ENCODE measurements at regions not wholly inside any gene's neighbourhood (a gene's known extent, or its start where the extent isn't known, plus 50 kb on each side); places are given as distances from the start of the nearest gene placed in this dataset.
A peak's percentile ranks its signal among the peaks of the same experiment; 100 is the strongest.
"Not testable (repeated sequence)": the region's sequence is repeated elsewhere in the genome, so short reads cannot be mapped to it uniquely, and the experiment has no call there.

DNA sequence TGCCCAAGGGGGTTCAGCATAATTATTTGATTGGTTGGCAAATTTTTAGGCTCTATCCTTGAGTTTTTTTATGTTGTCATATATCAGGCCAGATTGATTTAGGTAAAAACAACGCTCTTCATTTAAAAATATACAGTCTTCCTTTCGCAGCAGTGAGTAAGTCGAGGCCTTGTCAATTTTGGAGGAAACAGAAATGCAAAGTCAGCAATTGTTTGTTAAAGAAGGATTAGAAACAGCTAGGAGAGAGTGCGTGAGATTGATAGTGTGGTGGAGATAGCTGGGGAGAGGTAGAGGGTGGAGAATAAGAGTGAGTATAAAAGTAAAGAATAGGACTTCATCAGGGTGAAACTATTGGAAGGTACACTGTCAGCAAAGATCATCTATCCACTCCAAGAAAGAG lies 830.8 kb downstream of the LUZP2 start:
- no peak for DNase-seq

DNA sequence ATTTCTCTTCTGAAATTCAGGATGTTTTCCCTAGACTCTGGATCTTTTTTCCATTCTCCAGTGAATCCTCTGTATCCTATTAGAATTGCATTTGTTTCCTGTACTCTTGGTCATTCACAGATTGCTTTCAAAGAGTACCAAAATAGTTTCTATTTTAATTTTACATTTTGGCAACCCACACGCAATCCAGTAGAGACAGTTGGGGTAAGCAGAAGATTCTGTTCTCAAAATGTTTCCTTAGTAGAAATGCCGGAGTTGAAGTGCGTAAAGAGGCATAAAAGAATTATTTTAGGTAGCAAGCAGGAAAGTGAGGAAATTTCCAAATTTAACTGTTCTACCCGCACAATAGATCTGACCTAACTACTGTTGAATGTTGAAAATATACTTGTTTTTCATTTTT lies 842.4 kb downstream of the LUZP2 start:
- DNase-seq: no peak

DNA sequence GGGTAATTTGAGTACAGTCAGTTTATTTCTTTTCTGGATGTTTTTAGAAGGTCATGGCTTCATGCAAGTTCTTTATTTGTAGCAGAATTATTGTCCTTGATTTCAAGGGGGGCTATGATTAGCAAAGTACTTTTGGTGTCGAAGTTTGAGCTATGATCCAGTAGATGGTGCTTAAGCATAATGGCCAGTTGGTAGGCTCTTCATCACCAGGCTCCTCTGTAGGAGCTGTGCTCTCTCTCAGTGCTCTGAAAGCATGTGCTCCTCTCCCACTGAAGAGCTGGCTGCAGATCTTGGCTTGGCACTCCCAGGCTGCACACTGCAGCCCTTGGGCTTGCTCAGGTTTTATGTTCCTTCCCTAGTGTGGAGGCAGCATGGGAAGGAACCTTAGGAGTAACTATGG lies 852.7 kb downstream of the LUZP2 start:
- DNase-seq: no peak

DNA sequence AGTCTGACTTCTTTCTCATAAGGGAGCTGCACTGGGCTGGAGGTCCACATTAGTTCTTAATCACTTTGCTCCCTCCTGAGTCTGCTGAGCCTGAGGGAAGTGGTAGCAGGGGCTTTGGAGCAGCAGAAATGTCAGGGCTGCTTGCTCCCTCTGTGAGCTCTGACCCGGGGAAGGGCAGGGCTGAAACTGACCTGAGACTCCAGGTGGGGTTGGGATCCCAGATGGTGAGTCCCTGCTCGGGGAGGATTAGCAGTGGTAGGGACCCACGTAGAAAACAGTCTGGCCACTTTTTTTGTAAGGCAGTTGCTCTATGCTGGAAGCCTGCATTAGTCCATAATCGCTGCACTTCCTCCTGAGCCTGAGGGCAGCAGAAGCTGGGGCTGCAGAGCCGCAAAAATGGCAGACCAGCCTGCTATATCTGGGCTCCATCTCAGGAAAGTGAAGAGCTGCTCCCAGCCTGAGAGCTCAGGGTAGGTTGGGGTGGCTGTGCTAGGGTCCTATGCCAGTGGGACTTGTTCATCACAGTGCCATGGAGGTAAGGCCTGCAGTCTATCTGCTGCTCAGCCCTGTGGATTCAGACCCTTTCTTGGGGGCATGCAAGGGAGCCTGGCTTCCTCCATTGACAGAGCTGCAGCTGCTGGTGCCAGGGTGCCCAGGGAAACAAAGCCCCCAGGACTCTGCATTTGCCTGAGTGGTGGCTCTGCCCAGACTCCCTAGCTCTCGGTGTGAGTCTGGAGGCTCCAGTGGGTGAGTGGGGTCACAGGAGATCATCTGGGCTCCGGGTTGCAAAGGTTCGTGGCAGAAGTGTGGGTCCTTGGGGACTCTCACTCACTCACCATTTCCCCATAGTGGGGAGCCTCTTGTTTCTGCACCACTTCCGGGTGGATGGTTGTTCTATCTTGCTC lies 854.3 kb downstream of the LUZP2 start:
- no peak for DNase-seq

DNA sequence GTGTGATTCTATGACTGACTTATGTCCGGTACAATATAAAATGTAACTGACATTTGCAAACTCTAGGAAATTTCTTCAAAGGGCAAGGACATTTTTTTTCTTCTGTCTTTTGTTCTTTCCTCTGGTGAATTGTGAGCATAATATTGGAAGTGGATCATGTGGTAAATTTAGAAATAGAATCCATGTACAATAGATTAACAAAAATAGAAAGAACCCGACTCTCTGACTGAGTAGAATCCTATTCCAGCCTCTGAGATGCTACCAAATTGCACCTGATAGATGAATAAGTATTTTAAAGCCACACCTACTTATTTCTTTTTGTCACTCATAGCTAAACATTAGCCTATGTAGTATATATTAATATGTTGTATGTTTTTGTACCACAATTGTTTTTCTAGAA lies 860.3 kb downstream of the LUZP2 start:
- DNase-seq: no peak

DNA sequence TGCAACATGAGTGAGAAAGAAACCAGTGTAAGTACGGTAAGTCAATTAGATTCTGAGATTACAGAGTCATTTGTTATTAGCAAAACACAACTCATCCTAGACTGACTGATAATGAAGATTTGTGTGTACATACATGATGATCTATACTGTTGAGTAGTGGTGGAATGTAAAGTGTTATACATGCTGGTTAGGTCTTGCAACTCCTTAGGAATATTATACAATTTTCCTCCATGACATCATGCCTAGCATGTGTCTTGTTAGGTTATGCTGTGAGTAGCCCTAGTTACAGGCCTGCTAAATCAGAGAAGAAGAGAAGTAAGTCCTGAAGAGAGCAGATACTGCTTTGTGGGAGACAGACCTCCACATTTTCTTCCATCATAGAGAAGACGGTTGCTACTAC lies 880.6 kb downstream of the LUZP2 start:
- DNase-seq: peak; percentile 2

DNA sequence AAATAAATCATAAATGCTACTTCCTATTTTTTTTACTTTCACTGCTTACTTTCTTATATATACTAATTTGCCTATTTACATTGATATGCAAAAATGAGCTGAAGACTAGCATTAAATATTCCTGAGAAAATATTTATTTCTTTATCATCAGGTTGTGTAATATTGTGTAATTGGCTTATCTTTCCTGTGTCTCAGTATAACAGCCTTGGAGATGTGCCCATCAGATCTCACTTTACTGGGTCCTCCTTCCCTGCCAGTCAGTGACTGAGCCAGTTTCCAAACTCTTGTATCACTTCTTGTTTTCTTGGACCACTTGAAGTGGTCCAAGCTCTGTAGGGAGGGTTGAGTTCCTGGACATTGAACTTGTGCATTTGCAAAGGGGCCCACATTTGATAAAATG lies 900.0 kb downstream of the LUZP2 start:
- DNase-seq: no peak

DNA sequence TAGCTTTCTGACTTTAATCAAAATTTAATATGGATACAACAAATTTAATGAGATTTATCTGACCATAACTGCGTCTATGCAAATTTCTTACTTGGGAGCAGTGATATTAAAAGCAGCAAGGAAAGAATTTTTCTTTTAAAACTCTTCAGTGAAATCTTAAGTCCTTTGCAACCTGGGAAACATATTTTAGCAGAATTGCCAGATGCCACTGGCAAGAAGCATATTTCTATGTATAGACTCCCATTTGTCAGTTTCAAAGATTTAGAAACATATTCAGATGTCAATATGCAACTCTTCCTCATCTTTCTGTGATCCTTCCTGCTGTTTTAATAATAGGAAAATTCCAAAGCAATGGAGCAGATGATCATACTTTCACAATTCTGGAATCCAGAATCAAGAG lies 911.3 kb downstream of the LUZP2 start:
- DNase-seq: no peak

DNA sequence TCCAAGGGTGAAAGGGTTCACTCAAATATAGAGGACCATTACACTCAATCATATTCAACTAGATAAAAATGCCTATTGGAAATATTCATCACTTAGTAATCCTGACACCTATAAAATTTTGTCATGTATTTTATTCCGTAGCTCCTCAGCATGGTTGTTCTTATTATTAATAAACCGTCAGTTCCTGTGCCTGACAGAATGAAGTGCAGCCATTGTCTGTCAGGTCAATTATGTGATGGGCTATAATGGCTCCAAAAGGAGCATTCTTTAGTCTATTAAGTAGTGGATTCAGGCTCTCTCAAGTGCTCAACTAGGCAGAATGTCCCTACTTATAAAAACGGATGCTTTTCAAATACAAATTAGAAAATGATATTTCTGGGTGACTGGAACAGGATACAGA lies 916.1 kb upstream of the ANO3 start:
- no peak for DNase-seq

DNA sequence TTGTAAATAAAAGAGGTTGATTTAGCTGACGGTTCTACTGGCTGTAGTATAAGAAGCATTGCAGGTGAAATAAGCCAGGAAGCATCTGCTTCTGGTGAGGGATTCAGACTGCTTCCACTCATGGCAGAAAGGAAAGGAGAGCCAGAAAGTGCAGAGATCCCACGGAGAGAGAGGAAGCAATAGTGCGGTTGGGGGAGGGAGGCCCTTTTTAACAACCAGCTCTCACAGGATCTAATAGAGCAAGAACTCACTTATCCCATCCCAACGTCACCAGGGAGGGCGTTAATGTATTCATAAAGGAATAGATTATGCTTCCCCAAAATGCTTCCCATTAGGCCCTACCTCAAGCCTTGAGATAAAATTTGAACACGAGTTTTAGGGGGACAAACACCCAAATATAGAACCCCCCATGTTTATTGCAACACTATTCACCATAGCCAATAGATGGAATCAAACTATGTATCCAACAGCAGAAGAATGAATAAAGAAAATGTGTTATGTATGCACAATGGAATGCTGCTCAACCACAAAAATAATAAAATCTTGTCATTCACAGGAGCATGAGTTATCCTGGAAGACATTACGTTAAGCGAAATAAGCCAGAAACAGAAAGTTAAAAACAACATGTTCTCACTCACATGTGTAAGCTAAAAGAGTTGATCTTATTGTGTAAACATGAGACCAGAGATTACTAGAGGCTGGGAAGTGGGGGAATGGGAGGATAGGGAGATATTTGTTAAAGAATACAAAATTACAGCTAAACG lies 908.3 kb upstream of the ANO3 start:
- peak; percentile 82 for DNase-seq

DNA sequence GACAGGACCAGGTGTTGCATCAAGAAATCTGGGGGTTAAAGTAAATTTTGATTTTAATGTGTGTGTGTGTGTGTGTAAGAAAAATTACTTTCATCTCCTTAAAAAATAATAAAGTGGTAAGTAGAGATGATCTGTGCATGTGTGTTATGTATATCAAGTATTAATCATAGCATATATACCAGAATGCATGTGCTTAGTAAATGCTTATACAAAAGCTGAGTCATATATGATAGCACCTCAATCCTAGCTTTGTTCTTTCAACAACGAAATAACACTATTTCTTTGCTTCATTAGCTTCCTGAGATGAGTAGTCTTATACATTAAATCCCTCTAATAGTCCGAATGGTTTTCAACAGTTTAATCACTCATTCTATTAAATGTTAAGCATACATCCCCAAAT lies 899.6 kb upstream of the ANO3 start:
- no peak for DNase-seq

DNA sequence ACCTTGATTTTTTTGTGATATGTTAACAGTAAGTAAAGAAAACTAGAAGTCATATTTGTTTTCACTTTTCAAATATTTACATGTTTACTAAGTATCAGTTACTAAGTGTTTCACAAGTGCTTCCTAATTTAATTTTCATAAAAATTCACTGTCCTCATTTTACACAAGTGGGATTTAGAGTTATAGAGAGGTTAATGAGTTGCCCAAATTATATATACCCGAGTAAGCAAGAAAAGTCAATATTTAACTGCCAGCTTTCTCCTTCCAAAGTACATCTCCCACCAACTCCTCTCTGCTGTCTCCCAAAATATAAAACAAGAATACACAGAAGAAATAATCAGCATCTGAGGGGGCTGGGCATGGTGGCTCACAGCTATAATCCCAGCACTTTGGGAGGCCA lies 896.7 kb upstream of the ANO3 start:
- no peak for DNase-seq

DNA sequence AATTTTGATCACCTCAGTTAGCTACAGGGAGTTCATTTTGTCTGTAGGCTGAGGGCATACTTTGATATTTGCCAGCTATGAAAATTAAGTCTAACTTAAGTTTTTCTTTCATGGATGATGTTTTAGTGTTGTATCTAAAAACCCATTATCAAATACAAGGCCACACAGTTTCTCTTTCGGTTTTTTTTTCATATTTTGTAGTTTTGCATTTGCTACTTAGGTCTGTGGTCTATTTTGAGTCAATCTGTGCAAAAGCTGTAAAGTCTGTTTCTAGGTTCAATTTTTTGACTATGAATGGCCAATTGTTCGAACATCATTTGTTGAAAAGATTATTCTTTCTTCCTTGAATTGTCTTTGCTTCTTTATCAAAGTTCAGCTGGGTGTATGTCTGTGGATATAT lies 895.6 kb upstream of the ANO3 start:
- DNase-seq: no peak

DNA sequence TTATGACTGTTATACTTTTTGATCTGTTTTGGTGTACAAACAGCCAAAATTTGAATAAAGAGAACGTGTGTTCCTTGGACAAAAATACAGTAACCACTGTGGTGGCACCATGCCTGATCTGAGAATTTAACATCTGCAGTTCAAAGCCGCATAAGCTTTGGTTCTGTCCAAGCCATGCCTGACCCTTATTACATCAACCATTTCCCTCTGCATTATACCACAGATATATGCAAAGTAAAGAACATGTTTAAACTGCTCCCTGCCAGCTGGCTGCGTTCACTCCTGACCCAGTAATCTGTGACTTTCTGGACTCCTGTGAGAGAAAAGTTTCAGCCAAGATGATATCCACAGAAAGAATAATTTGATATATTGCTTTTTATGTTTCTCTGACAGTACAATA lies 890.5 kb upstream of the ANO3 start:
- DNase-seq: no peak

DNA sequence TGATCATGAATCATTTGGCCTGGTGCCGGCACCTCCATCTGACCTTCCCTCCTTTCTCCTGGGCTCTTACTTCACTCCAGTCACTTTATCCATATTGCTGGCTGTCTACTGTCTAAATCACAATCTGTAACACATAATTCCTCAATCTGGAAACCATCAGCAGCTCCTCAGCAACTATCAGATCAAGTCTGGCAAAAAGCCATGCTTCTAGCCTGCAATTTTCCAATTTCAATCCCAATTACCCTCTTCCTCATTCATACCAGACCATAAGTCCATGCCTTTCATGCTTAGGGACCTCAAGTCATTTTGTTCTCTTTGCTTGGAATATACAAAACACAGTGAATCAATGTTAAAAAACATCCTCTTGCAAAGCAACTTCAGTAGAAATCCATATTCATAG lies 882.8 kb upstream of the ANO3 start:
- DNase-seq: no peak

DNA sequence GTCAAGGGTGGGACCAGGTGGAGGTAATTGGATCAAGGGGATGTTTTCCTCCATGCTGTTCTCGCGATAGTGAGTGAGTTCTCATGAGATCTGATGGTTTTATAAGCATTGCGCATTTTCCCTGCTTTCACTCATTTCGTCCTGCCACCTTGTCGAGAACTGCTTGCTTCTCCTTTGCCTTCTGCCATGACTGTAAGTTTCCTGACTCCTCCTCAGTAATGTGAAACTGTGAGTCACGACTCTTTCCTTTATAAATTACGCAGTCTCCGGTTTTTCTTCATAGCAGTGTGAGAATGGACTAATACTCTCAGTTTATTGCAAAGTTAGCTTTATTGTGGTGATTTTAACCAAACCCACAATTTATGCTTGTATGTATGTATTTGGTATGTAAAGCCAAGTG lies 878.5 kb upstream of the ANO3 start:
- DNase-seq: no peak

DNA sequence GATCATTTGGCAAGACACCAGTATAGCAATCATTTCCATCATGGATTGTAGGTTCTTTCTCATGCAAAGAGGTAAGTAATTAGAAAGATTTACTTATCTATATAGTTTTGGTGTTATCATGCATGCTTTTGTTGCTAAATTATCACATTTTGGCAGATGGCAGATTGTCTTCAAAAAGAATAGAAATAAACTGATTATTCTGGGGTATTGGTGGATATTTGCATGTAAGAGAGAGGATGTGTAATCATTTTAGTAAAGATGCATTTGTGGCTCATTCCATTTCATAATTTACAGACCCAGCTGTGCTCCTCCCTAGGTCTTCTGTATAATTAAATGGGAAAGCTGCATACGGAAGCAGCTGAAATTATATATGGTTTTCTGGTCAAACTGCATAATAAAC lies 875.7 kb upstream of the ANO3 start:
- DNase-seq: no peak

DNA sequence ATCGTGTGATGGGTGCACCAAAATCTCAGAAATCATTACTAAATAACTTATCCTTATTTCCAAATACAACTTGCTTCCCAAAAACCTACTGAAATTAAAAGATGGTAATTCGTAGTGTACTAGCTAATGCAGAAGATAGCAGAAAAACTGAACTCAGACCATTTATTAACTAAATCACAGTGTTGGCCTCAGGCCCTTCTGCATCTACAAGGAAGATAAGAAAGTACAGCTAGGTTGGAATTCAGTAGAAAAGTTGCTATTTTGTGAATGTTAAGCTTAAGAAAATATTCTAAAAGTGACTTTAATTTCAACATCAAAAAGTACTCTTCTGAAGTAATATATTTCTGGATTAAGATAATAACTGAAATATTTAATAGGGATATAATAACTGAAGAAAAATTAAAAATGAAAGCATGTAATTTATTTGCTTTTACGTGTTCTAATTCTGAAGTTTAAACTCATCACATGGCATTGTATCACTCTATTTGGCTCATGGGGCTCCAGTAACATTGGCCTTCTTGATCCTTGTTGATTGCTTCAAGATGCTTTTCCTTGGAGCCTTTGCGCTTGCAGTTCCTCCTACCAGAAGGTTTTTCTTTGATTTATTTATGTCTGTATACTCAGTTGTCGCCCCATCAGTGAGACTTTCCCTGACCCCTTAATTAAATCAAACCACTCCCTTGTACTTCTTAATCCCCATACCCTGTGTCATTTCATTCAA lies 847.9 kb upstream of the ANO3 start:
- DNase-seq: no peak

DNA sequence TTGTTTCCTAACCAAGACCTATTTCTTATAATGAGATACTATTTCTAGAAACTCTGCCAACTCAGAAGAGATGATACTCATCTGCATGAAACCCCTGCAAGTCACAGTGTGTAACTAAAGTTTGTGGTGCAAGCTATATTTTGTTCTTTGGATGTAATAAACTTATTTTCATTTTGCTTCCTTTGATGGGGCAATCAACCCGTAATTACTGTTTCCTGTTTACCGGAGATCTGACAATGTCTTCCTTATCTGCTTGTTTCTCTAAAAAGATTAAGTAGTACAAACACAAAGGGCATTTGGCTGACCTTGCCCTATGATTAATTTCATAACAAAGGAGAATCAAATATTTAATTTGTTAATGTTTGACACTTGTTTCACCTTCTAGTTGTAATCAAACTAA lies 846.6 kb upstream of the ANO3 start:
- no peak for DNase-seq

DNA sequence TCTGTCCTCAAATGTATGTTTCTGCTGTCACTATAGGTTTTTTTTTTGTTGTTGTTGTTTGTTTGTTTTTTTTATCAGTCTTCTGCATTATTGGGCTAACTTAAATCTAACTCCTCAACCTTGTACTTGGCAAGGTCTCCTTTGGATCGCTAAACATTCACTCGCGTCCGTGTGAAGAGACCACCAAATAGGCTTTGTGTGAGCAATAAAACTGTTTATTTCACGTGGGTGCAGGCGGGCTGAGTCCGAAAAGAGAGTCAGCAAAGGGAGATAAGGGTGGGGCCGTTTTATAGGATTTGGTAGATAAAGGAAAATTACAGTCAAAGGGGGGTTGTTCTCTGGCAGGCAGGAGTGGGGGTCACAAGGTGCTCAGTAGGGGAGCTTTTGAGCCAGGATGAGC lies 845.6 kb upstream of the ANO3 start:
- DNase-seq: not testable (repeated sequence)

DNA sequence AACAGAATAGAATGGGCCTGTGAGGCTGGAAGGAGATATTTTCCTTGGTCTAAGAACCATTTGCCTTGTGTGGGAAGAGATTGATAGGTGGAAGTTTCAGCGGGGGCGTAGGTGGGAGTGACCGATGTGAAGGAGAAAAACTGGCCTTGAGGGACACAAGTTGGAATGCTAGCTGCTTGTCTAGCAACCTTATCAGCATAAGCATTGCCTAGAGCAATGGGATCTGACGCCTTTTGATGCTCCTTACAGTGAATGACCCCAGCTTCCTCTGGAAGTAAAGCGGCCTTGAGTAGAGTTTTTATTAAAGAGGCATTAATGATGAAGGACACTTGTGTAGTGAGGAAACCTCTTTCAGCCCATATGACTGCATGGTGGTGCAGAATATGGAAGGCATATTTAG lies 843.8 kb upstream of the ANO3 start:
- DNase-seq: not testable (repeated sequence)

DNA sequence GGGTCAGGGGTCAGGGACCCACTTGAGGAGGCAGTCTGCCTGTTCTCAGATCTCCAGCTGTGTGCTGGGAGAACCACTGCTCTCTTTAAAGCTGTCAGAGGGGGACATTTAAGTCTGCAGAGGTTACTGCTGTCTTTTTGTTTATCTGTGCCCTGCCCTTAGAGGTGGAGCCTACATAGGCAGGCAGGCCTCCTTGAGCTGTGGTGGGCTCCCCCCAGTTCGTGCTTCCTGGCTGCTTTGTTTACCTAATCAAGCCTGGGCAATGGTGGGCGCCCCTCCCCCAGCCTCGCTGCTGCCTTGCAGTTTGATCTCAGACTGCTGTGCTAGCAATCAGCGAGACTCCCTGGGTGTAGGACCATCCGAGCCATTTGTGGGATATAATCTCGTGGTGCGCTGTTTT lies 830.5 kb upstream of the ANO3 start:
- DNase-seq: not testable (repeated sequence)

DNA sequence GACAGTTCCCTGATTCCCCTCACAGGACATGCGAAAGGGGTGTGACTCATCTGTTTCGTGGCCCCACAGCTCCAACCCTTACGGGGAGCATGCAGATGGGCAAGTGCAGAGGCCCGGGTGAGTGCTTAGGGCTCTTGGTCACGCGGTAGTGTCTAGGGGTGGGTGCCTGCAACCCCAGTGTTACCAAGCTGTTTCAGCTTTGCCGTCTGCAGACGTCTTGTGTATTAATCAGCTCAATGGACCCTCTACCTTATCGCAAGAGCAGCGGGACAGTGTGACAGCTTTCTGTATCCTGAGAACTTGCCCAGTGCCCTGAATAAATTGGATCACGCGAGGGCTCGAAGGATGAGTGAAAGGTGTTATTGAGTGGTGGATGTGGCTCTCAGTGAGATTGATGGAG lies 816.4 kb upstream of the ANO3 start:
- DNase-seq: no peak

DNA sequence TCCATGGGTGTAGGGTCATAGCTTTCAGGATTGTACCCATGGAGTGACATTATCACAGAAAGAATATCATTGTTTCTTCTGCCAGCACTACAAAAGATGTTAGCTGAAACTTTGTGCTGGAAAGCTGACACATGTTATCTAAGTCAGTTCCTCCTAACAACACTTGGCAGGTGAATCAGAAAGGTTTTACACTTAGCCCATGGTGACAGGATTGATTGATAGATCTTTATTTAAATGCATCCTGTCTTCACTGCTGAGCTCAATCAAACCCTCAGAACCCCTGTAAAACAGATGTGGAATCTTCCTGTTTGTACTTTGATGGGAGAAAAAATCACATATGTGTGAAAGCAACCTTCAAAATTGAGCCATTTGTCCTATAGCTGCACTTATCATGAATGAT lies 811.5 kb upstream of the ANO3 start:
- DNase-seq: no peak

All from fibroblast of skin of scalp (primary cell).